Superior temporal gyrus (tissue), 1 donor: ENCODE measurements at regions not wholly inside any gene's neighbourhood (a gene's known extent, or its start where the extent isn't known, plus 50 kb on each side); places are given as distances from the start of the nearest gene placed in this dataset.
"Not testable (repeated sequence)": the region's sequence is repeated elsewhere in the genome, so short reads cannot be mapped to it uniquely, and the experiment has no call there.

Experiments
- DNase-seq: peaks from one replicate; pipeline ENCODE4 v3.0.0-alpha.2; 2016; ENCODE audit errors: extremely low spot score

DNA sequence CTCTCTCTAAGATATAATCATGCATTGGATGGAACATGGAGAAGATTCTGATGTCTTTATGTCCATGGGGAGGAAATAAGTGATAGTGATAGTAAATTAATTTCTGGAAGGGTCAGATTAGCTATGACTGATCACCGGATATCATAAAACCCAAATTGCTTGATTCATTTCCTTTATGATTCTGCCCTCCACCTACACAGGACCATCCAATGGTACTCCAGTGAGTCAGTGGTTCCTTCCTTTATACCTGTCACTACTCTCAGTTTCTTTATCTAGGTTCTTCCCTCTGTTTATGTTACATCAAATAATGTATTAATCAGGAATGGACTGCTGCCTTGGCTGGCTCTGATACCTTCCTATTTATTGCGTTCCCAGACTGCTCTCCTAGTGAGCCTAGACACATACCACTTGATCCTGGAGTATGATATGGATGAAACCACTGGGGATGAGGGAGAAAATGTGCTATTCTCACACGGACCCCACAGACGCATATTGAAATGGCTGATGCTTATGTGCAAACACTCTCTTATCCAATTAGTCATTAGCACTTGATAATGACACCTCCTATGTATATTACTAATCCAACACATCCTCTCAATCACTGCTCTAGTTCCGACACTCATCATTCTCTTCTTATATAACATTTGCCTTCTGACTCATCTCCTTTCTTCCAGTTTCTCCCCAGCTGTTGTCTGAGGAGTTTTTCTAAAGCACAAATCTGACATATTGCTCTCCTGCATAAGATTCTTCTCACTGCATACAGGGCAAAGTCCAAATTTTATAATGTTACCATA lies 315.6 kb downstream of the INSIG2 start:
- no peak for DNase-seq

DNA sequence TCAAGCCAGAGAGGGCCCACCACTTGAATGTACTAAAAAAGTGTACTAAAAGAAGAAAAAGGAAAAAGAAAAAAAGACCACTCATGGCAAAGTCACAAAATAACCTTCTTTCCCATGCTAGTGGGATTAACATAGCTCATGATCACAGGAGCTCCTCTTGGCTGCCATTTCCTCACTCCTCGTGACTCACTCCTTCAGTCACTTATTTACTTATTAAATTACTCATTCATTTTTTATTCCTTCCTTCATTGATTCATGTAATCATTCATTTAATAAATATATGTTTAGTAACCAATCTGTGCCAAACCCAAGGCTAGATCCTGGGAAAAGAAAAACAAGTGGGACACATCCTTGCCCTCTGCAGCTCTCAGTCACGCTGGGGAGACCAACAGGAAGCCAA lies 300.5 kb downstream of the INSIG2 start:
- DNase-seq: no peak

DNA sequence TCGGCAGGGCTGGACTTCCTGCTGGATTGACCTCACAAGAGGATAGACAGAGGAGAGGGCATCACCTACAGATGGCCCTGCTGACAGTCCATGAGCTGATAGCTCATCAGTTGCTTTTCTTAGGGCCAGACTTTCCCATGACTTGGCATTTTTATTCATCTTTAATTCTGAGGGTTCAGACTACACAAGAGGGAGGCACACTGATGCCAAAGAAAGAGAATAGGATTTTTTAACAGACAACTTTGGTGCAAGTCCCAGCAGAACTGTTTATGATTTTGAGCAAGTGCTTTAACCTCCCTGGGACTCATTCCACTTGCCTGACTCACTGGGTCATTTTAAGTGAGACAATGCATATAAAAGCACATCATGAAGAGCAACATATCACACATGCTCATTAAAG lies 299.2 kb downstream of the INSIG2 start:
- no peak for DNase-seq

DNA sequence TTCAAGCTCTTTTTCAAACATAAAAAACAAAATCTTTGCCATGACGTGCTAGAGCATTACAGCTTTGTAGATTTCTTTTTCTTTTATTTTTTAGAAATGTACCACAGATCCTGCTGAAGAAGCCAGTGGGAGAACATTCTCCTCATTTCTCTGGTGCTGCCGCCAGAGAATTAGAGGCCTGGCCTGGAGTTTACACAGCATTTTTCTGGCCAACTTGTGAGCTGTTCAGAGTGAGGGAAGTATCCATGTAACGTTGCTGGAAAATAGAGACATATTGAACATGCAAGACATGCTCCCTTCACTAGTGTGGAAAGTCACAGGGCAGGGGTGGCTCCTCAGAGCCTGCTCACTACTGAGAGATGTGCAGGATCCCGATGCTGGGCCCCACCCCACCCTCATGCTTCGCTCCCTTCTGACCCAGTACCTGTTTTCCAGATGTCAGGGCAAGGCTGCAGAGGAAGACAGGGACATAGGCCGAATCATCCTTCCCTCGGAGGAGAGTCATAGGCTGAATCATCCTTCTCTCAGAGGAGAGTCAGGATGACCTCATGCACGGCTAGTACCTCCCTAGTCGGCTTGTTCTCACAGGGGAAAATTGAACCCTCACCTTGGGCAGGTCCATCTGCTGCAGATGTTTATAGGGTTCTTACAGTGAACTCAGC lies 298.5 kb downstream of the INSIG2 start:
- DNase-seq: no peak

DNA sequence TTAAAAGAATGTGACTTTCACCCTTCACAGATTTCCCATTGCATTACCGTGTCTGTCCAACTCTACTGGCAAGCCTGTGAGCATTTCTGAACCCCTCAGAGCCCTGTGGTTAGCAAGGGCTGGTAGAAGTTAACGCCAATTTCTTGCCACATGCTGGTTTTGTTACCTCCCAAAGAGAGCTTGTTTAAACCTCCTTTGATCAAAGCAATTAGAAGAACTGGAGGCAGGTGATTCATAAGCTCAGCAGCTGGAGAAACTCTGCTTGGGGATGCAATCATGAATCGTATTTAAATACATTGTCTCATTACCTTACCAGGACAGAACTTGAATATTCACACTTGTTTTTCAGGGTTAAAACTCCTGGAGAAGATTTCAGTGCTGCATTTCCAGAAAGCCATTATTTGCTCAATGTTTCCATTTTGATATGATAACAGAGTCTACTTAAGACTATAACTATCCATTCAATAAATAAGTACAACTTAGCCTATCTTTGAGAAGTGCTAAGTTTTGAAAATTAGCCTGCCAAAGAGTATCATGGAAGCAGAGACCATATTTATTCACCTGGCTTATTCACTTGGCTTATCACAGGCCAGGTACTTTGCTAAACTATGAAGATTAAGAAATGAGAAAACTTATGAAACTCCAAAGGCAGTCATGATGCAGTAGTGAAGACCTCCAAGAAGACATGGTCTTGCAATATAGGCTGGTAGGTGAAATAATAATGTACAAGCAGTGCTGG lies 292.8 kb downstream of the INSIG2 start:
- DNase-seq: no peak

DNA sequence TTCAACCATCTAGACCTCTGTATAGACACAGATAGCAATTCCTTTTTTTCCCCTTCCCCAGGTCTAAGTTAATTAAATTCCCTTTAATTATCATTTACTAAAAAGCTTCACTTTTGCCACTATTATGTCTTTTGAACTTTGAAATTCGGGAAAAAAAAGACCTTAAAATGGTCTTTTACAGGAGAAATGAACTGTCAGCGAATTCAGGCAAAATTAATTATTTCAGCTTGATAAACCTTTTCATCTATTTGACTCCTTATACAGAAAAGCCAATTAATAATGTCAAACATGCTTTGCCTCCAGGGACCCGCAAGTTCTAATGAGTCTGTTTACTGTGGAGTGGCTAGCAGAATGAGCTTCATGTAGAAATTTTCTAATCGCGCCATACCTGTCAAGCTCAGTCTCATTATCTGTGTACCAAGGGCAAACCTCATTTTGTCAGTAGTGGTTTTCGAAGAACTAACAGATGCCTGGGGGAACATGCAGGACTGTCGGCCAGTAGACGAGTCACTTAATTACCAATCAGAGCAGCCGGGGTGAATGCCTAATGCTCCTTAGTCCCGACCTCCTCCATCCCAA lies 287.7 kb downstream of the INSIG2 start:
- DNase-seq: no peak

DNA sequence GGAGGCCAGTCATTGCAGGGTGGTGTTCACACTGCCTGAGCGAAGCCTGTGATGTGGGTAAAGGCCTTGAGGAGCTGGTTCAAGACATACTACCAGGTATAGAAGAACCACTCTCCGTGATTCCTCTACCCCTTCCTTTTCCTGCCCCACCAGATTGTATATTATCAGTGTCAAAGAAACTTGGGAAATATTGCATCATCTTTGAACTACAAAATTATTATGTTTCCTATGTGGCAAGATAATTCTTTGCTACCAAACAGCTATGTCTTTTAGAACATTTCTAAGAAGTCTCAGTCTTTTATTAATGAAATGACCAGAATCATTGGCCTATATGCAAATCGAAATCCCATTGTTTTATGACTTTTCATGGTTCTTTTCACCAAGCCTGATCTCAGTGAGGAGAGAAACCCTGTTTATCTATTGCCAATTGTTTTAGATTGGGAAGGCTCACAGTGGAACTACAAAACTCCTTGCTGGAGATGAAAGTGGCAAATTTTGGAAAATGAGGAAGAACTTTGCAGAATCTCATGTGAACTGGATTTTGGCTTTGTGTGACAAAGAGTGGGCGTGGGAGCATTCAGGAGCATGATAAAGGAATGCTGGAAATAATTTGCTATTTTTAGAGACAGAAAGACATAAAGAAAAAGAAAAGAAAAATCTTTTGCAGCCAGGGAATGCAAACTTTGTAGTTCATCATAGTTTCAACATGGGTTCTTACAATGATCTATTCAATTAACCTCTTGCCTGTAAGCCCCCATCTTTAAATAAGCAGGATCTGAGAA lies 286.9 kb downstream of the INSIG2 start:
- DNase-seq: no peak

DNA sequence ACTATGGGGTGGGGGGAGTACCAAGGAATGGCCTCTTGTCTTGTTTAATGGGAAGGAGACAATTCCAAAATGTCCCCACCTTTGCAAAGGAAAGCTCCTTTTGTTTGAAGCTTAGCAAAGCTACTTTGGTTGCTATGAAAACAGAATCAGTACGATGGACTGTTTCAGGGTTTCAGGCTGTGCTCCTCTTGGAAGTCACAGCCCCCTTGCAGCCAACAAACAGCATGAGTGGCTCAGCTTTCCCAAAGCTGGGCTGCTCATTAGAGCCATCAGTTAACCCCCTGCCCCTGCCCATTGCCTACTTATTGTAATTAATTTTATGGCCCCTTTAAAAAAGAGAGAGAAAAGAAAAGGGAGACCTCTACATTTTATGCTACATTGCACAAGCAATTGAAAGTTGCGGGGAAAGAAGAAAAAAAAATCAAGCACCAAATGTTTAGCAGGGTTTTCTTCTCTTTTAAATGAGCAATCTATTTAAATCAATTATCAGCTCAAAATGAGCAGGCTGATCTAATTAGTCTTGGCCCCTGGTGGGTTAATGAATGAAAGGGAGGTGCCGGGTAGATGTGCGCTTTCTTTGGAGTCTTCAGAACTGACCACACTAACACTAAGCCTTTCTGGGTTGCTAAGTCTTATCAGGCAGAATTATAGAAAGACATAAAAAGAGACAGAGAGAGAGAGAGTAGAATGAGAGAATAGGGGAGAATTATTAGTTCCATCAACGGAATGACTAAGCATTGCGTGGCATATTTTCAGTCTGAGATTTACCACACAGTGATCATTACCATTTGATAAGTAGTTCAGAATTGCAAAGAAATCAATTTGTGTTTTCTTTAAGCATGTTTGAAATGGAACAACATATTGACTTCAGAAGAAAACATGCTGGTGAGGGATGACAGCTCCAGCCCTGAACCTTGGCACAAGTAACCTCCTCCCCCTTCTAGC lies 284.9 kb downstream of the INSIG2 start:
- DNase-seq: no peak

DNA sequence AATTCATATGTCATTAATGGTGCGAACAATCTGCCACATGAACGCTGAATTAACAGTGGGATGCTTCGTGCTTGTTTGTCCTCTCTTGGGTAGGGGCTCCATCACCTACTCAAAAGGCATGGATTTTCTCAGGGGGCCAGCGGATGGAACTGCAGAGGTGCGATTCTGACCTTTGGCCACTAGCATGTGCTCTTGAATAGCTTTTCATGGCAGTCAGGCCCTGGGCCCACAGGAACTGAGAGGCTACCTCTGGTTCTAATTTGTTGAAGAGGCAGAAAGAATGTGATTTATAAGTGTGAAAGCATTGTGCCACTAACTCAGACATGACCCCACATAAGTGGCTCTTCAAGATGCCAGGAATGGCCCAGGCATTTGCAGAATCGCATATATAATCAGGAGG lies 283.2 kb downstream of the INSIG2 start:
- DNase-seq: no peak

DNA sequence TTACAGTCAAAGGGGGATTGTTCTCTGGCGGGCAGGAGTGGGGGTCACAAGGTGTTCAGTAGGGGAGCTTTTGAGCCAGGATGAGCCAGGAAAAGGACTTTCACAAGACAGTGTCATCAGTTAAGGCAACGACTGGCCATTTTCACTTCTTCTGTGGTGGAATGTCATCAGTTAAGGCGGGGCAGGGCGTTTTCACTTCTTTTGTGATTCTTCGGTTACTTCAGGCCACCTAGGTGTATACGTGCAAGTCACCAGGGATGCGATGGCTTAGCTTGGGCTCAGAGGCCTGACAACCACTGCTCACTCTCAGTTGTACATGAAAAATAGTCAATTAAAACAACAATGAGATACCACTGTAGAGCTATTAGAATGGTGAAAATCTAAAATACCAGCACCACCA lies 281.2 kb downstream of the INSIG2 start:
- not testable (repeated sequence) for DNase-seq

DNA sequence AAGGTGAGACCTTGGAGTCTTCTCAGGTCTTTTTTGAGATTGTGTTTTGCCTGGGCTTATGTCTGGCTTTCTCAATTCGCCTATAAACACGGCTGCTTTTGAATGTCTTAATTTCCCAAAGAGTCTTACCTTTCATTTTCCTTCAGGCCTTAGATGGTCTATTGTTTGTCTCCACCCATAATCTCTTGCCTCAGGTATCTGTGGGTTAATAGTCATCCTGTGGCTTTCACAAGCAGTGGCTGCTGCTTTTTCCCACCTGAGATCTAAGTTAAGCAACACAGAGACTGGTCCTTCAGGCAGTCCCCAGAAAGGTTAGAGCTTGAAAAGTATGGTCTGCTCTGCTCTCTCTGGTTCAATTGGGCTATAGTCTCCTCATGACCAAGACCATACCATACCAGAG lies 275.3 kb downstream of the INSIG2 start:
- DNase-seq: no peak

DNA sequence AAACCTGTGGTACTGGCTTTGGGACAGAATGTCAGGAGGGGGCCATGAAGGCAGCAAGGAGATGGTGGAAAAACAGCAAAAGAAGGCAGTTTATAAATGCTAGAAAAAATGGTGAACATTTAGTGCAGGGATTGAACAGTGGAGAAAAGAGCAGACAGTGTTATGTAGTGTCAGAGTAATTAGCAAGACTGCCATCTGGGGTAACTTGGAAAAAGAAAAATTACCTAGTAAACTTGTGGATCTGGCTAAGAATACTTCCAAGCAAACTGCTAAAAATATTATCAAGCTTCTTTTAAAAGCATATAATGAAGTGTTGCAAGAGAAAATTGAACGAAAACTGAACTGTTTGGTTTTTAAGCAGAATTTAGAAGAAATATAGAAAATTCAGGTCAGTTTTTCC lies 267.8 kb downstream of the INSIG2 start:
- no peak for DNase-seq

DNA sequence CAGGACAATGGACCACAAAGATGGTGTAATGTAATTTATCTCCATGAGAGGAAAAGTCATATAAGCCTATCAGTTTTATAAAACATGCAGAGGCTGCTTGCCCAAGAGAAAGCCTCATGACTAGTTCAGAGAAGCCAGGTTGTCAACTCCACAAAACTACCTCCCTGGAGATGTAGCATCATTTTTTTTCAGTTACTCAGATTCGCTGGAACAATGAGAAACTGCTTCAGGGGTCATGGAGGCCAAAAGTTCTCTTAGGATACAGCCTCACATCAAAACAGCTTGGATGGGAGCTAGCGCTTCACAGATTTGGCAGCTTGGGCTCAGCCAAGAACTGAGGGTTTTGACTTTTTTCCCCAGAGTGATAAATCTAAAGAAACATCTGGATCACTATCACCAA lies 263.5 kb downstream of the INSIG2 start:
- DNase-seq: no peak

DNA sequence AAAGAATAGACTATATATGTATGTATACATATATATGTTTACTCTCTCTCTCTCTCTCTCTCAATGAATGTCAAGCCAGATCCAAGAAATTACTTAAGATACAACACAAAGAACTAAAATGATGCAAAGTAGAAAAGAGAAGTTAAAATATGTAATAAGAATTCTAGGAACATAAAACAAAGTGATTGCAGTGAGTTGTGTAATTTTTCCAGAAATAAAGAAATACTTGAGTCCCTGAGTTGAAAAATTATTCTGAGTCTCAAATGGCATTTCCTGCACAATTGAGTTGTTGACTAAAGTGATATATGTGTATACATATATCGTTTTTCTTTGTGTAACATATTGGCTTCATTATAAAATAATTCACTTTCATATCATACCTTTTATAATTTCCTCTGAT lies 262.4 kb downstream of the INSIG2 start:
- DNase-seq: no peak

DNA sequence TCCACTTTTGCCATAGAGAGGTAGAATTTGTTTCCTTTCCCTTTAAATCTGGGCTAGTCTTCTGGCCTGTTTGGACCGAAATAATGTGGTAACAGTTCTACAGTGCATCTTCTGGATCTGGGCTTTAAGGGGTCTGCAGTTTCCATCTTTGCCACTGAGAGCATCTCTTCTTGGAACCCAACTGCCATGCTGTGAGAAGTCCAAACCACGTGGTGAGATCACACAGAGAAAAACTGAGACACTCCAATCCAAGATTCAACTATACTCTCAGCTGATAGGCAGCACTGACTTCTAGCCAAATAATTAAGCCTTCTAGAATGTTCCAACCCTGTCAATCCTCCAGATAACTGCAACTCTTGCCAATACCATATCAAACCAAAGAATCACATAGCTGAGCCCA lies 261.1 kb downstream of the INSIG2 start:
- no peak for DNase-seq

DNA sequence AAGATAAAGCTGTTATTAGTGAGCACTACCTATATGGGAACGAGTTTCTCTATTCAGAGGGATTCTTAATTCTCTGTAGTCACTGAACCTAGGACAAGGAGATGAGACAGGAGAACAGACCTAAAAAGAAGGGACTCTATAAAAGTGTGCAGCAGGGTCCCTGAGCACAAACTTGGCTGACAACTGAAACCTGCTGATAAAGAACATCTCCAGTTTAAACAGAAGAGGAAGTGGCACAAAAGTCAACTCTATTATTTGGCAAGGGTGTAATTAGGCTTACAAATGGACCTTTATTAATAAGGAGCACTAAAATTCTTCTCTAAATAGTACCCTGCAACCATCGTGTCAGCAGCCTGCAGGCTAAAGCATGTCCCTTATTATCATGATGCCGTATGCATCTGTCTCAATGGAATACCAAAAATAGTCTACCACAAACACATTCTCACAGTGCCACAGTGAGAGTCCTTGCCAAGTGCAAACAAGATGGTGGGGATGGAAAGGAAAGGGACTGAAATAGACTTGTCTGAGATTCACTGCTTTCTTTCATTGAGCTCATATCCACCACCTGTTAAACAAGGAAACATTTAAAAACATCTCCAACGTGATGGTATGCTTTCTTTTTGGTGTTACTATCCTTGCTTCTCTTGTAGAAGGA lies 260.2 kb downstream of the INSIG2 start:
- no peak for DNase-seq

DNA sequence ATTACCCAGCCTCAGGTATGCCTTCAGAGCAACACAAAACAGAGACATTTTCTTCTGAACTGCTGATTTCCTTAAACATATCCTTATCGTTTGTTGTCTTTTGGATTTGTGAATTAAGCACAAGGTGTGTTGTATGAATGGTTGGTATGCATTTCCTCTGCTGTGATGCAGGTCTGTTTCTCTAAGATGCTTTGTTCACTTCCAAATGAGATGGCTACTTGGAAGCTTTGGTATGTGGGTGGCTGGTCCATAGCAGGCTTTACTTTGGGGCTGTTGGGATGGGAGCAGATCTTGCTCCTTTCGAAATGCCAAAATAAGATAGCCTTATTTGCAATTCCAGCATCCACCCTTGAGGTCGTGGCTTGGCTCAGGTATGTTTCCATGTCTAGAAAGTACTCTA lies 257.2 kb downstream of the INSIG2 start:
- DNase-seq: no peak

DNA sequence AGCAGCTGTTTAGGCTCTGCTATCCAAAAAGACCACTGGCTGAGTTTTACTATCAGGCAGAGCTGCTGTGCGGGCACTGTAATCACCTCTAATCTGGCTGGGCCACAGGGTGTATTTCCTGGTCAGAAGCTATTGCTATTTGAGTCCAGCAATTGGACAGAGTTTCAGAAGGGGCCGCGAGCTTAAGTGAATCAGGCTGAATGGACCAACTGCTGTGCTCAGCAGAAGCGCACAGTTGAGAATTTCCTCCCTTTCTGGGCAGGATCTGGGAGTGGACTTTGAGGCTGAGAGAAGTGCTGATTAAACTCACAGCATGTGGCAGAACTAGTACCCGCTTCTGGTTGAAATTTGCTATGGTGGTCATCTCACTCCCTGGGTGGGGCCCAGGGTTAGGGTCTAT lies 251.8 kb downstream of the INSIG2 start:
- DNase-seq: no peak

DNA sequence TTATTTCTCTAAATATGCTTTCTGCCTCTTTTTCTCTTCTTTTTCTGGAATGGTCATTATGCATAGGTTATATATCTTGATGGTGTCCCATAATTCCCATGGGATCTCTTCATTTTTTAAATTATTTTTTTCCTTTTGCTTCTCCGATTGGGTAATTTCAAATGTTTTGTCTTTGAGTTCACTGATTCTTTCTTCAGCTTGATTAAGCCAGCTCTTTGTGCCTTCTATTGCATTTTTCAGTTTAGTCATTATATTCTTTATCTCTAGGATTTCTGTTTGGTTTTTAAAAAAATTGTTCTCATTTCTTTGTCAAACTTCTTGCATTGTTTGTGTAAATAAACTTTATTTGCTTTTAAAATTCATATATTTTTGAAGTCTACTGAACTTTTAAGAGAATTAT lies 251.1 kb downstream of the INSIG2 start:
- no peak for DNase-seq

DNA sequence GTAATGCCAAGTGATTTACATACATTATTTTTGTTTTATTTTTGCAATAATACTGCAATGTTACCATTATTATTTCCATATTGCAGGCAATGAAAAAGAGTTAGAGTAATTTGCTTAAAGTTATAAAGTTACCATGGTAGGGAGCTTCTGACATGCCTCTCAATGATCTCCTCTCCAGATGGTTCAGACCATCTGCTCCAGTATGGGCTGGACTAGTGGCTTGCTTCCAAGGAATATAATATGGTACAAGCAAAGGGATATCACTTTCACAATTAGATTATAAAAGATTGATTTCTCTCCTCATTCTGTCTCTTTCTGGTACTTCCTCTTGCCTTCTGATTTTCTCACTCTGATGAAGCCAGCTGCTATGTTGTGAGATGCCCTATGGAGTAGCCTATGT lies 245.4 kb downstream of the INSIG2 start:
- DNase-seq: no peak
